PC-9 (cell line): ENCODE measurements at regions not wholly inside any gene's neighbourhood (a gene's known extent, or its start where the extent isn't known, plus 50 kb on each side); places are given as distances from the start of the nearest gene placed in this dataset.

Source experiments
- BruUV-seq: library from RNA; stranded (reverse); fragments of 400-500 nt; replicated peaks from 2 replicates; lab custom pipeline; 2021; lab: Mats Ljungman, UMichigan
- CTCF ChIA-PET: fragments of 300-600 bp; sonication (Branson Sonifier 250); formaldehyde crosslinking; loops from one replicate; lab custom pipeline; 2022; ENCODE audit warnings: antibody characterized with exemption; lab: Charles Lee
- POLR2A ChIA-PET: fragments of 300-600 bp; sonication (Branson Sonifier 250); formaldehyde crosslinking; loops from one replicate; lab custom pipeline; 2022; ENCODE audit warnings: antibody characterized with exemption; ENCODE audit not compliant: unreplicated experiment; lab: Charles Lee
- DNase-seq, 2 experiments: peaks; one replicate each; pipeline versions ENCODE4 v3.0.0 to v3.0.0-alpha.2; 2015 to 2022; ENCODE audit warnings: mixed read lengths in 1 of 2
- H2AFZ ChIP-seq: fragments of 200-600 bp; sonication (generic); 2 replicates; pipeline ENCODE4 v1.8.1; 2017; ENCODE audit warnings: antibody characterized with exemption
- H3F3A ChIP-seq: fragments of 200-600 bp; sonication (generic); 2 replicates; pipeline ENCODE4 v1.8.1; 2017; ENCODE audit warnings: antibody characterized with exemption, mild to moderate bottlenecking, low read depth; ENCODE audit not compliant: insufficient read depth
- H3K27ac ChIP-seq: fragments of 200-600 bp; sonication (generic); 2 replicates; pipeline ENCODE4 v1.6.1; 2016; ENCODE audit warnings: mixed run types
- H3K27me3 ChIP-seq: fragments of 200-600 bp; sonication (generic); 2 replicates; pipeline ENCODE4 v1.6.1; 2016; ENCODE audit warnings: low read depth, mixed run types; ENCODE audit not compliant: insufficient read depth
- H3K36me3 ChIP-seq: fragments of 200-600 bp; sonication (generic); 2 replicates; pipeline ENCODE4 v1.6.1; 2016; ENCODE audit warnings: low read depth, mixed run types
- H3K4me1 ChIP-seq: fragments of 200-600 bp; sonication (generic); replicated peaks from 2 replicates; pipeline ENCODE4 v1.6.1; 2016; ENCODE audit warnings: mixed run types; ENCODE audit not compliant: insufficient read depth
- H3K4me2 ChIP-seq: fragments of 200-600 bp; sonication (generic); 2 replicates; pipeline ENCODE4 v1.6.1; 2017; ENCODE audit warnings: mixed run types
- H3K4me3 ChIP-seq: fragments of 200-600 bp; sonication (generic); 2 replicates; pipeline ENCODE4 v1.6.1; 2016; ENCODE audit warnings: mixed run types
- H3K79me2 ChIP-seq: fragments of 200-600 bp; sonication (generic); 2 replicates; pipeline ENCODE4 v1.6.1; 2017; ENCODE audit warnings: low read depth, mixed run types
- H3K9me2 ChIP-seq: fragments of 200-600 bp; sonication (generic); 2 replicates; pipeline ENCODE4 v1.8.1; 2017; ENCODE audit warnings: mild to moderate bottlenecking; ENCODE audit not compliant: insufficient read depth
- H3K9me3 ChIP-seq: fragments of 200-600 bp; sonication (generic); 2 replicates; pipeline ENCODE4 v1.8.1; 2016; ENCODE audit warnings: low read depth; ENCODE audit not compliant: insufficient read depth
- H4K20me1 ChIP-seq: fragments of 200-600 bp; sonication (generic); 2 replicates; pipeline ENCODE4 v1.8.1; 2017; ENCODE audit not compliant: insufficient read depth
- EZH2 ChIP-seq: fragments of 200-600 bp; sonication (generic); IDR thresholded peaks from 2 replicates; pipeline ENCODE4 v1.8.0; 2017; ENCODE audit warnings: antibody characterized with exemption, low read depth
- intact Hi-C: fragments of 100-400 bp; cut with micrococcal nuclease; formaldehyde crosslinking; loops from one replicate; pipeline ENCODE4 v1.10.0; 2022; ENCODE audit not compliant: unreplicated experiment
- TF ChIP-seq, protein P1 (sequence below): fragments of 200-600 bp; sonication (generic); conservative IDR thresholded peaks from 2 replicates; pipeline ENCODE4 v1.6.1; 2017; ENCODE audit warnings: mixed run types, antibody characterized with exemption, mild to moderate bottlenecking, moderate library complexity

GRCh38 chrX:115408771-115409400 is 119.4 kb downstream of the LUZP4 start:
- Histone ChIP-seq H3K4me2 (no peak overlapping the region), H3F3A (no peaks in the 10 kb centered on the region; the same call in 1 of the 2 replicates), H2AFZ (no peak overlapping the region), H3K79me2 (no peaks in the 10 kb centered on the region), H3K27ac (no peak overlapping the region), H3K4me1 (no peaks in the 10 kb centered on the region), H4K20me1 (no peaks in the 10 kb centered on the region), H3K9me3 (no peaks in the 10 kb centered on the region), H3K4me3 (no peak overlapping the region), H3K27me3 (no peaks in the 10 kb centered on the region), H3K9me2 (no peaks in the 10 kb centered on the region), H3K36me3 (no peaks in the 10 kb centered on the region)
- ChIA-PET POLR2A (interaction anchor here (0.6 kb wide), 1 partner anchor 154 kb away, joined by 3 read pairs; no protein-coding TSS in a partner anchor), CTCF (no interaction called here)
- intact Hi-C loops = no loop called here
- BruUV-seq = no TSS peak
- DNase-seq = no peak
- no peak for TF ChIP-seq EZH2
- TF ChIP-seq, protein P1, sequence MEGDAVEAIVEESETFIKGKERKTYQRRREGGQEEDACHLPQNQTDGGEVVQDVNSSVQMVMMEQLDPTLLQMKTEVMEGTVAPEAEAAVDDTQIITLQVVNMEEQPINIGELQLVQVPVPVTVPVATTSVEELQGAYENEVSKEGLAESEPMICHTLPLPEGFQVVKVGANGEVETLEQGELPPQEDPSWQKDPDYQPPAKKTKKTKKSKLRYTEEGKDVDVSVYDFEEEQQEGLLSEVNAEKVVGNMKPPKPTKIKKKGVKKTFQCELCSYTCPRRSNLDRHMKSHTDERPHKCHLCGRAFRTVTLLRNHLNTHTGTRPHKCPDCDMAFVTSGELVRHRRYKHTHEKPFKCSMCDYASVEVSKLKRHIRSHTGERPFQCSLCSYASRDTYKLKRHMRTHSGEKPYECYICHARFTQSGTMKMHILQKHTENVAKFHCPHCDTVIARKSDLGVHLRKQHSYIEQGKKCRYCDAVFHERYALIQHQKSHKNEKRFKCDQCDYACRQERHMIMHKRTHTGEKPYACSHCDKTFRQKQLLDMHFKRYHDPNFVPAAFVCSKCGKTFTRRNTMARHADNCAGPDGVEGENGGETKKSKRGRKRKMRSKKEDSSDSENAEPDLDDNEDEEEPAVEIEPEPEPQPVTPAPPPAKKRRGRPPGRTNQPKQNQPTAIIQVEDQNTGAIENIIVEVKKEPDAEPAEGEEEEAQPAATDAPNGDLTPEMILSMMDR = no peak

GRCh38 chrX:115409551-115409950 is 120.0 kb downstream of the LUZP4 start:
- H3K4me2 ChIP-seq = no peak overlapping the region
- no peaks in the 10 kb centered on the region for H3K4me1 ChIP-seq
- H3K4me3 ChIP-seq = no peak overlapping the region
- no peak for TF ChIP-seq EZH2
- TF ChIP-seq, protein P1 = no peak
- DNase-seq = no peak
- H3K9me3 ChIP-seq = no peaks in the 10 kb centered on the region
- no TSS peak for BruUV-seq
- no peak overlapping the region for H2AFZ ChIP-seq
- no peaks in the 10 kb centered on the region for H3K36me3 ChIP-seq
- ChIA-PET CTCF (no interaction called here), POLR2A (interaction anchor here (0.6 kb wide), 1 partner anchor 153 kb away, joined by 3 read pairs; no protein-coding TSS in a partner anchor)
- H3K79me2 ChIP-seq = no peaks in the 10 kb centered on the region
- no peak overlapping the region for H3K27ac ChIP-seq
- H3K27me3 ChIP-seq = no peaks in the 10 kb centered on the region
- H4K20me1 ChIP-seq = no peaks in the 10 kb centered on the region
- H3K9me2 ChIP-seq = no peaks in the 10 kb centered on the region
- no peaks in the 10 kb centered on the region; the same call in 1 of the 2 replicates for H3F3A ChIP-seq
- intact Hi-C loops = no loop called here

DNA sequence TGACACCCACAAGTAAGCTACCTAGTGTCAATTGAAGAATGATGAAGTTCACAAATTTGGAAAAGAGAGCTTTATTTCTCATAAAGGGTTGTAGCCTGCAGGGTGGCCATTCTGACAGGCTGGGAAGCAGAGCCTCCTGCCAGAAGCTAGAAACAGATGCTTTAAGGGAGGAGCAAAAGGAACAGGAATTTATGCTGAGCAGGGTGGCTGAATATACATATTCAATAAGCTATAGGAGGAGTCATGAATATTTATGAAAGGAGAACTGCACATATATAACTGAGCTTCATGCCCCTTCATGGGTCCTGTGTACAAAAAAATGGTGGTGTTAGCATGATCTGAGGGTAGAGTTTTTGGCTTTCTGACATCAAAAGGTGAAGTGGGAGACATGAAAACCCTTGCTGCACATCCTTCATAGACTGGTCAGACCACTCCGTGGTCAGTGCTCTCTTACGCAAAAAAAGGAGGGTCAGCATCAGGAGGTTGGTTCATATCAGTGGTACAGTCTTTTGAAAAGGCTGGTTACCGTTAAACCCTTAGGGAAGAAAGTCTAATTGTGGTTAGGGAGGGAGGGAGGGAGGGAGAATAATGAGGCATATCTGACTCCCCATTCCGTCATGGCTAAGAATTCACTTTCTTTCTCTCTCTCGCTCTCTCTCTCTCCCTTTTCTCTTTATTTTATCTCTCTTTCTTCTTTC is 121.4 kb downstream of the LUZP4 start:
- TF ChIP-seq EZH2 = no peak
- TF ChIP-seq, protein P1 = no peak

More for the DNA sequence above, 121.4 kb downstream of the LUZP4 start:
- Histone ChIP-seq H3K4me1 (no peaks in the 10 kb centered on the region), H3K9me3 (no peaks in the 10 kb centered on the region), H3K36me3 (no peaks in the 10 kb centered on the region), H3K4me2 (no peak overlapping the region), H3K27ac (no peak overlapping the region), H3F3A (no peaks in the 10 kb centered on the region; the same call in 1 of the 2 replicates), H2AFZ (no peak overlapping the region), H3K9me2 (no peaks in the 10 kb centered on the region), H3K4me3 (no peak overlapping the region), H3K79me2 (no peaks in the 10 kb centered on the region), H4K20me1 (no peaks in the 10 kb centered on the region), H3K27me3 (no peaks in the 10 kb centered on the region)
- no peak for DNase-seq
- intact Hi-C loops = no loop called here
- ChIA-PET POLR2A (no interaction called here), CTCF (no interaction called here)
- no TSS peak for BruUV-seq
